ENCODE measurements at regions not wholly inside any gene's neighbourhood (a gene's known extent, or its start where the extent isn't known, plus 50 kb on each side); places are given as distances from the start of the nearest gene placed in this dataset.

- H2BK120ac ChIP-seq (ENCODE audit: low read depth, low read length), result no peak overlapping the region
- H3K9me1 ChIP-seq (ENCODE audit: insufficient read depth, low read length), result no peaks in the 10 kb centered on the region
- H3K27me3 ChIP-seq (ENCODE audit: control insufficient read depth, insufficient read depth, low read length), result no peaks in the 10 kb centered on the region
- in situ Hi-C loops (cut with MboI; ENCODE audit: low sequenced_read_pairs), result no loop called here
- H3K4me3 ChIP-seq (ENCODE audit: insufficient read depth, low read depth, low read length), result no peak overlapping the region
- POLR2A ChIA-PET (ENCODE audit: unreplicated experiment), result no interaction called here
- no peak overlapping the region for H2BK20ac ChIP-seq (ENCODE audit: low read depth, low read length)
- no peak overlapping the region for H3K18ac ChIP-seq (ENCODE audit: low read depth, low read length)
- CTCF ChIA-PET, result no interaction called here
- H3K79me1 ChIP-seq (ENCODE audit: low read depth in 1 of 2, low read length in 2 of 2), result no peaks in the 10 kb centered on the region
- H3K27ac ChIP-seq (ENCODE audit: insufficient read depth, low read length), result no peak overlapping the region
- H3K4me2 ChIP-seq (ENCODE audit: low read depth, low read length), result no peak overlapping the region
- H3K4me1 ChIP-seq (ENCODE audit: control insufficient read depth, insufficient read depth, low read length), result no peaks in the 10 kb centered on the region
- no peaks in the 10 kb centered on the region for H4K20me1 ChIP-seq (ENCODE audit: insufficient read depth, low read length)
- no peak overlapping the region for H3K14ac ChIP-seq (replicated peaks; ENCODE audit: low read depth, low read length)
- peaks cover 23% of the 10 kb centered on the region for H3K9me3 ChIP-seq (ENCODE audit: control insufficient read depth, insufficient read depth, low read length)
- no peak overlapping the region for H3K4ac ChIP-seq (ENCODE audit: low read depth, low read length)
- no peak overlapping the region for H2AFZ ChIP-seq (replicated peaks; ENCODE audit: low read length, poor library complexity)
- no peak overlapping the region for H3K9ac ChIP-seq (ENCODE audit: low read depth, low read length)
- TF ChIP-seq, protein P1, sequence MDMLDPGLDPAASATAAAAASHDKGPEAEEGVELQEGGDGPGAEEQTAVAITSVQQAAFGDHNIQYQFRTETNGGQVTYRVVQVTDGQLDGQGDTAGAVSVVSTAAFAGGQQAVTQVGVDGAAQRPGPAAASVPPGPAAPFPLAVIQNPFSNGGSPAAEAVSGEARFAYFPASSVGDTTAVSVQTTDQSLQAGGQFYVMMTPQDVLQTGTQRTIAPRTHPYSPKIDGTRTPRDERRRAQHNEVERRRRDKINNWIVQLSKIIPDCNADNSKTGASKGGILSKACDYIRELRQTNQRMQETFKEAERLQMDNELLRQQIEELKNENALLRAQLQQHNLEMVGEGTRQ (IDR thresholded peaks at IDR 0.05; ENCODE audit: low read depth, low read length), result no peak
- TF ChIP-seq MAZ (IDR thresholded peaks at IDR 0.05; ENCODE audit: borderline replicate concordance, low read depth, low read length) (no peak), MXI1 (IDR thresholded peaks at IDR 0.05; ENCODE audit: borderline replicate concordance, low read depth, low read length) (no peak), RAD21 (IDR thresholded peaks at IDR 0.05; ENCODE audit: low read length) (no peak), BHLHE40 (IDR thresholded peaks at IDR 0.05; ENCODE audit: low read depth, low read length) (no peak), RCOR1 (IDR thresholded peaks at IDR 0.05; ENCODE audit: insufficient replicate concordance, low read length) (no peak), POLR2A (IDR thresholded peaks at IDR 0.05; ENCODE audit: low read depth, low read length) (no peak), FOS (IDR thresholded peaks at IDR 0.05; ENCODE audit: low read depth, low read length) (no peak), SMC3 (IDR thresholded peaks at IDR 0.05; ENCODE audit: low read depth, low read length) (no peak)
- TF ChIP-seq, protein P2, sequence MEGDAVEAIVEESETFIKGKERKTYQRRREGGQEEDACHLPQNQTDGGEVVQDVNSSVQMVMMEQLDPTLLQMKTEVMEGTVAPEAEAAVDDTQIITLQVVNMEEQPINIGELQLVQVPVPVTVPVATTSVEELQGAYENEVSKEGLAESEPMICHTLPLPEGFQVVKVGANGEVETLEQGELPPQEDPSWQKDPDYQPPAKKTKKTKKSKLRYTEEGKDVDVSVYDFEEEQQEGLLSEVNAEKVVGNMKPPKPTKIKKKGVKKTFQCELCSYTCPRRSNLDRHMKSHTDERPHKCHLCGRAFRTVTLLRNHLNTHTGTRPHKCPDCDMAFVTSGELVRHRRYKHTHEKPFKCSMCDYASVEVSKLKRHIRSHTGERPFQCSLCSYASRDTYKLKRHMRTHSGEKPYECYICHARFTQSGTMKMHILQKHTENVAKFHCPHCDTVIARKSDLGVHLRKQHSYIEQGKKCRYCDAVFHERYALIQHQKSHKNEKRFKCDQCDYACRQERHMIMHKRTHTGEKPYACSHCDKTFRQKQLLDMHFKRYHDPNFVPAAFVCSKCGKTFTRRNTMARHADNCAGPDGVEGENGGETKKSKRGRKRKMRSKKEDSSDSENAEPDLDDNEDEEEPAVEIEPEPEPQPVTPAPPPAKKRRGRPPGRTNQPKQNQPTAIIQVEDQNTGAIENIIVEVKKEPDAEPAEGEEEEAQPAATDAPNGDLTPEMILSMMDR (conservative IDR thresholded peaks at IDR 0.05; ENCODE audit: low read depth, low read length), result no peak
- BruUV-seq (replicated peaks), result no TSS peak
- dilution Hi-C loops (cut with HindIII; ENCODE audit: low sequenced_read_pairs, unreplicated experiment), result no loop called here
- WGBS, 2 experiments (ENCODE audit: extremely low coverage in 2 of 2, insufficient read length in 1 of 2), result 39% methylated on average over 2 of the region's 3 CpGs; no CpG with 5 or more reads in 1 of the 2 experiments
- H2BK15ac ChIP-seq (ENCODE audit: low read depth, low read length), result no peak overlapping the region
- no peak overlapping the region for H3K56ac ChIP-seq (ENCODE audit: extremely low read depth, insufficient read depth, low read length)
- no peak overlapping the region for H4K91ac ChIP-seq (ENCODE audit: insufficient read depth, low read depth, low read length)
- H4K8ac ChIP-seq (ENCODE audit: low read depth in 2 of 2, low read length in 2 of 2), result no peak overlapping the region
- no peak overlapping the region for H4K5ac ChIP-seq (ENCODE audit: low read depth, low read length)
- DNase-seq (no peak), ATAC-seq (ENCODE audit: low read depth) (no peak)
- H3K23ac ChIP-seq (ENCODE audit: low read depth, low read length), result no peak overlapping the region
- no peak overlapping the region for H2AK9ac ChIP-seq (replicated peaks; ENCODE audit: low read depth, low read length, poor library complexity)
- no peak overlapping the region for H2AK5ac ChIP-seq (ENCODE audit: low read depth, low read length)
- no peak overlapping the region for H2BK5ac ChIP-seq (ENCODE audit: low read depth, low read length, poor library complexity, severe bottlenecking)
- intact Hi-C loops (cut with micrococcal nuclease), result no loop called here
- H3K36me3 ChIP-seq (ENCODE audit: control insufficient read depth, insufficient read depth, low read length), result no peaks in the 10 kb centered on the region
Measured at GRCh38 chr15:20644896-20645295, 103.3 kb upstream of the GOLGA6L6 start.
